OCI-LY3 (cell line): ENCODE measurements at regions not wholly inside any gene's neighbourhood (a gene's known extent, or its start where the extent isn't known, plus 50 kb on each side); places are given as distances from the start of the nearest gene placed in this dataset.

ENCODE experiments used
- H2AFZ ChIP-seq: fragments of 200-600, 300-600 bp; shearing (Covaris generic); 2 replicates; pipeline ENCODE4 v1.6.0; 2014; ENCODE audit warnings: antibody characterized with exemption, low read depth, low read length
- H3K27ac ChIP-seq: fragments of 200-600, 300-600 bp; sonication (generic); 2 replicates; pipeline ENCODE4 v1.5.1; 2014; ENCODE audit warnings: mild to moderate bottlenecking, low read length, moderate library complexity, mixed read lengths
- H3K27me3 ChIP-seq: fragments of 200-600, 300-600 bp; sonication (generic); 2 replicates; pipeline ENCODE4 v1.6.1; 2014; ENCODE audit warnings: low read depth, low read length, mixed read lengths
- H3K36me3 ChIP-seq: fragments of 200-600, 300-600 bp; sonication (generic); replicated peaks from 2 replicates; pipeline ENCODE3; 2014; ENCODE audit warnings: low read depth, low read length, mixed read lengths
- H3K4me1 ChIP-seq: fragments of 300-600, 200-600 bp; sonication (generic); 2 replicates; pipeline ENCODE4 v1.6.1; 2014; ENCODE audit warnings: low read length, mixed read lengths
- H3K4me2 ChIP-seq: fragments of 200-600, 300-600 bp; sonication (generic); 2 replicates; pipeline ENCODE4 v1.6.1; 2014; ENCODE audit warnings: low read length, mixed read lengths
- H3K4me3 ChIP-seq: fragments of 300-600, 200-600 bp; sonication (generic); 2 replicates; pipeline ENCODE4 v1.5.1; 2014; ENCODE audit warnings: antibody characterized with exemption, mild to moderate bottlenecking, low read length, moderate library complexity
- H3K79me2 ChIP-seq: fragments of 300-600, 200-600 bp; shearing (Covaris generic); 2 replicates; pipeline ENCODE4 v1.6.1; 2014; ENCODE audit warnings: mild to moderate bottlenecking, low read length, mixed read lengths
- H3K9ac ChIP-seq: fragments of 300-600, 200-600 bp; shearing (Covaris generic); 2 replicates; pipeline ENCODE4 v1.6.0; 2014; ENCODE audit warnings: mild to moderate bottlenecking, low read length, moderate library complexity
- H3K9me3 ChIP-seq: fragments of 200-600, 300-600 bp; shearing (Covaris generic); 2 replicates; pipeline ENCODE4 v1.6.1; 2014; ENCODE audit warnings: low read length, mixed read lengths; ENCODE audit not compliant: insufficient read depth
- H4K20me1 ChIP-seq: fragments of 200-600, 300-600 bp; sonication (generic); 2 replicates; pipeline ENCODE4 v1.6.1; 2016; ENCODE audit warnings: low read length, mixed read lengths; ENCODE audit not compliant: insufficient read depth
- EZH2phosphoT487 ChIP-seq: fragments of 200-600 bp; shearing (Covaris generic); IDR thresholded peaks from 2 replicates; pipeline ENCODE4 v1.6.1; 2018; ENCODE audit warnings: antibody characterized with exemption, mixed run types, low read depth
- TF ChIP-seq, protein P1 (sequence below): fragments of 200-600, 300-600 bp; sonication (generic); IDR thresholded peaks from 2 replicates; pipeline ENCODE4 v1.5.1; 2014; ENCODE audit warnings: antibody characterized with exemption, low read length, low read depth

DNA sequence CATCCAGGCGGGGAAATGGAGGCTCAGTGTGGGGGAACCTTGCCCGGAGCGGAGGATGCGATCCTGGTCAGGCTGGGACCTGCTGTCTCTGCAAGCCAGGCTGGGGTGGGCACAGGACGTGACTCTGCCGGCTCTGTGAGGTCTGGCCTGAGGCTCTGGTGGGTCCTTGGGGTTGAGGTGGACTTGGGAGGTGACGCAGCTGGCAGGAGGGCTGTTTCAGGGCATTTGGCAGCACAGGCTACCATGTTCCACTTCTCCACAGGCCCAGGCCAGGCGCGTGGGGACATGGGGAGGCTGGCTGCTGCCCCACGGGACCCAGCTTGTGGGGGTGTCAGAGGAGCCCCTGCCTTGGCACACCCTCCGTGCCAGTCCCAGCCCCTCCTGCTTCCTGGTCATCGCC is 1199.7 kb downstream of the BRD1 start:
- Histone ChIP-seq H3K36me3 (no peaks in the 10 kb centered on the region), H3K27ac (no peak overlapping the region), H3K4me1 (no peaks in the 10 kb centered on the region), H4K20me1 (no peaks in the 10 kb centered on the region), H3K9ac (no peak overlapping the region), H2AFZ (no peak overlapping the region), H3K79me2 (no peaks in the 10 kb centered on the region), H3K4me2 (no peak overlapping the region), H3K4me3 (no peak overlapping the region), H3K9me3 (no peaks in the 10 kb centered on the region), H3K27me3 (no peaks in the 10 kb centered on the region)
- TF ChIP-seq, protein P1, sequence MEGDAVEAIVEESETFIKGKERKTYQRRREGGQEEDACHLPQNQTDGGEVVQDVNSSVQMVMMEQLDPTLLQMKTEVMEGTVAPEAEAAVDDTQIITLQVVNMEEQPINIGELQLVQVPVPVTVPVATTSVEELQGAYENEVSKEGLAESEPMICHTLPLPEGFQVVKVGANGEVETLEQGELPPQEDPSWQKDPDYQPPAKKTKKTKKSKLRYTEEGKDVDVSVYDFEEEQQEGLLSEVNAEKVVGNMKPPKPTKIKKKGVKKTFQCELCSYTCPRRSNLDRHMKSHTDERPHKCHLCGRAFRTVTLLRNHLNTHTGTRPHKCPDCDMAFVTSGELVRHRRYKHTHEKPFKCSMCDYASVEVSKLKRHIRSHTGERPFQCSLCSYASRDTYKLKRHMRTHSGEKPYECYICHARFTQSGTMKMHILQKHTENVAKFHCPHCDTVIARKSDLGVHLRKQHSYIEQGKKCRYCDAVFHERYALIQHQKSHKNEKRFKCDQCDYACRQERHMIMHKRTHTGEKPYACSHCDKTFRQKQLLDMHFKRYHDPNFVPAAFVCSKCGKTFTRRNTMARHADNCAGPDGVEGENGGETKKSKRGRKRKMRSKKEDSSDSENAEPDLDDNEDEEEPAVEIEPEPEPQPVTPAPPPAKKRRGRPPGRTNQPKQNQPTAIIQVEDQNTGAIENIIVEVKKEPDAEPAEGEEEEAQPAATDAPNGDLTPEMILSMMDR, result no peak
- TF ChIP-seq EZH2phosphoT487, result no peak

DNA sequence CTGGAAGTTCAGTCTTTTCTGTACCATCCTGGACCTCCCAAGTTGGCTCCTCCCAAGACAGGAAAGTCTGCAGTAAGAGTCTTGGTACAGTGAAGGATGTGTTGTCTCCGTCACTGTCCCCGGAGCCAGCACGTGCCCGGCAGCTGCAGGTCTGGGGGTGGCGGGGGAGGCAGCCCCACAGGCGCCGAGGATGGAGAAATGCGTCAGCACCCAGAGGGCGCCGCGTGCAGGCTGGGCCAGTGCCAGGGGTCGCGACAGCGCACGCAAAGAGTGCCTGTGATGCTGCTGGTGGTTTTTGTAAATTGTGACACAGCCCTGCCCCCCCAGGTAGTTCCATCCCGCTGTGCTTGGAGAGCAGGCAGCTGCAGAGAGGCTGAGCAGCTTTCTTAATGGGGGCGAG is 1200.5 kb downstream of the BRD1 start:
- Histone ChIP-seq H3K79me2 (no peaks in the 10 kb centered on the region), H3K4me2 (no peak overlapping the region), H3K9me3 (no peaks in the 10 kb centered on the region), H3K27me3 (no peaks in the 10 kb centered on the region), H2AFZ (no peak overlapping the region), H4K20me1 (no peaks in the 10 kb centered on the region), H3K27ac (no peak overlapping the region), H3K9ac (no peak overlapping the region), H3K4me1 (no peaks in the 10 kb centered on the region), H3K4me3 (no peak overlapping the region), H3K36me3 (no peaks in the 10 kb centered on the region)
- no peak for TF ChIP-seq EZH2phosphoT487
- TF ChIP-seq, protein P1, result no peak

DNA sequence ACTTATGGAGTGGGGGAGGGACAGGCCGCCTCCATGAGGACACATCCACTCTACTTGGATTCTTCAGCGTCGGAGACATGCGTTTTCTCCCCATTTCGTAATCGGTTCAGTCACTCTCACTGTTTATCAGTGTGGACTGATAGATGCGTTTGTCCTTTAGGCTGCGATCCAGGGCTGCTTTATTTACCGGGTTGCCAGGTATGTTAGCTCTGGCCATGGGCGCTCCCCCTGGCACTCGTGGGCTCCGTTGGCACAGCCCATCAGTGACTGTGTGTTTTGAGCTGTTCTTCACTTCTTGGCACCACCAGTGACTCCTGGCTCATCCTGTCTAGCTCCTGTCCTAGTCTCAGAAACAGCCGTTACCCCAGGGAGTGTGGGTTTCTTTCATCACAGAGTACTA is 1203.3 kb downstream of the BRD1 start:
- H3K27ac ChIP-seq, result no peak overlapping the region
- no peak overlapping the region for H3K4me3 ChIP-seq
- H3K36me3 ChIP-seq, result no peaks in the 10 kb centered on the region
- no peaks in the 10 kb centered on the region for H3K27me3 ChIP-seq
- H3K4me2 ChIP-seq, result no peak overlapping the region
- no peak overlapping the region for H2AFZ ChIP-seq
- H4K20me1 ChIP-seq, result no peaks in the 10 kb centered on the region
- no peaks in the 10 kb centered on the region for H3K4me1 ChIP-seq
- no peak overlapping the region for H3K9ac ChIP-seq
- TF ChIP-seq EZH2phosphoT487, result no peak
- TF ChIP-seq, protein P1, result no peak
- H3K9me3 ChIP-seq, result no peaks in the 10 kb centered on the region
- no peaks in the 10 kb centered on the region for H3K79me2 ChIP-seq

DNA sequence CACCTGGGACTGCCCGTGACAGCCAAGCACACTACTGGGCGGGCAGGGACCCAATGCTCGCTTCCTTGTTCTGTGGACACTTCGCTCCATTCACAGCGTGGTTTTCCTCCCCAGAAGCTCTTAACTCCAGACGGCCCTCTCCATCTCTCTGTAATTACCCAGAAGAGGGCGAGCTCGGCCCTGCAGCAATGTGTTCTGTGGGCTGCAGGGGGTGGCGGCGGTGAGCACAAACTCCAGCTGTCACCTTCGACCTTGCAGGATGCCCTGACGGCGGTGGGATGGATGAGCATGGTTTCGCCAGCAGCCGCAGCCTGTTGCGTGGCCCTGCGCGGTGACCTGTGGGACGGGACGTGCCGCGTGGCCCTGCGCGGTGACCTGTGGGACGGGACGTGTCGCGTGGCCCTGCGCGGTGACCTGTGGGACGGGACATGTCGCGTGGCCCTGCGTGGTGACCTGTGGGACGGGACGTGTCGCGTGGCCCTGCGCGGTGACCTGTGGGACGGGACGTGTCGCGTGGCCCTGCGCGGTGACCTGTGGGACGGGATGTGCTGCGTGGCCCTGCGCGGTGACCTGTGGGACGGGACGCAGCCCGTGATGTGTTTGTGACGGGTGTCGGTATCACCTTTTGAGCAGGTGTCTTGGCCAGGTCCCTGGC is 1204.7 kb downstream of the BRD1 start:
- no peak overlapping the region for H3K4me2 ChIP-seq
- H3K9ac ChIP-seq, result no peak overlapping the region
- H3K36me3 ChIP-seq, result no peaks in the 10 kb centered on the region
- H4K20me1 ChIP-seq, result no peaks in the 10 kb centered on the region
- no peak overlapping the region for H2AFZ ChIP-seq
- no peak for TF ChIP-seq EZH2phosphoT487
- TF ChIP-seq, protein P1, result no peak
- no peaks in the 10 kb centered on the region for H3K9me3 ChIP-seq
- no peaks in the 10 kb centered on the region for H3K4me1 ChIP-seq
- no peaks in the 10 kb centered on the region for H3K27me3 ChIP-seq
- no peaks in the 10 kb centered on the region for H3K79me2 ChIP-seq
- no peak overlapping the region for H3K4me3 ChIP-seq
- H3K27ac ChIP-seq, result no peak overlapping the region
